Bronchial epithelial cell (primary cell): ENCODE measurements at regions not wholly inside any gene's neighbourhood (a gene's known extent, or its start where the extent isn't known, plus 50 kb on each side); places are given as distances from the start of the nearest gene placed in this dataset.
"Not testable (repeated sequence)": the region's sequence is repeated elsewhere in the genome, so short reads cannot be mapped to it uniquely, and the experiment has no call there.

Experiments used
- DNase-seq: peaks from one replicate; pipeline ENCODE4 v3.0.0-alpha.2; 2010; ENCODE audit warnings: low read depth
- FAIRE-seq: peaks from 2 replicates; lab custom pipeline; 2011; peaks lifted over from hg19 to GRCh38; lab: Jason Lieb, UNC
- H3K27me3 ChIP-seq: 2 replicates; pipeline ENCODE4 v1.5.1; 2011; ENCODE audit warnings: low read length; ENCODE audit not compliant: control insufficient read depth, insufficient read depth
- H3K36me3 ChIP-seq: 2 replicates; pipeline ENCODE4 v1.5.1; 2011; ENCODE audit warnings: low read length; ENCODE audit not compliant: control insufficient read depth, insufficient read depth
- H3K4me3 ChIP-seq: 2 replicates; pipeline ENCODE4 v1.5.1; 2011; ENCODE audit warnings: mild to moderate bottlenecking, low read depth, low read length, control low read depth
- TF ChIP-seq, protein P1 (sequence below): IDR thresholded peaks from 2 replicates; pipeline ENCODE4 v1.5.1; 2011; ENCODE audit warnings: mild to moderate bottlenecking, moderate library complexity, low read length, control low read depth, inconsistent platforms; ENCODE audit not compliant: insufficient read depth, severe bottlenecking

DNA sequence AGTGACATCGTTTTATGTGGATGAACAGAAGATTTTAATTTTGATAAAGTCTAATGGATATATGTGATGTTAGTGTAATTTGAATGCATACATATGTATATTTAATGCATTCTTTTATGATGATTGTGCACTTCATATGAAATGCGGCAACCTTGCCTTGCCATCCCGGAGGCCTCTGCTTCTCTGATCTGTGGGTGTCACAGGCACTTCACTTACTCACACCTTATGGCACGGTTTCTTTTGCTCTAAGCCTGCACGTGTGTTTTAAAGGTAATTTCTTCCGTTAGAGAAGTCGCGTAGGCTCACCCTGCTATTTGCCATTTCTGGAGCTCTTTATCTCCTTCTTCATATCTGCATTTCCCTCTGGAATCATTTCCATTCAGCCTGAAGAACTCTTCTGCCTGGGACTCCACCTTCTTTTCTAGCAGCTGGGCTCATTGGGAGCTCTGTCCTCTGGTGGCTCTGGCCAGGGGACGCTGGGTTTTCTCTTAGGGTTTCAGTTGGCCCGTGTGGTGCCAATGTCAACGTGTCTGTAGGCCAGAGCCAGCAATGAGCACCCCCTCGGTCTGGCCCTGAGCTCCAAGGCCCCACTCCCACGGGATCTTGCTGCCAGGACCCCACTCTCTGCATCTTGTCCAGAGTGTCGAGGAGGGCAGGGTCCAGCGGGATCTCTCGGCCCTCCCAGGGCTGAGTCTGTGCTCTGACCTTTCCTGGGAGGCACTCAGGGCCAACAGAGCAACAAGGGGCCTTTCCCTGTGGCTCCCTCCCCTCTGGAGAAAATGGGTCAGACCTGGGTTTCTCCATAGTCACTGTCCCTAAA, 97.3 kb downstream of the RTP5 start:
- Histone ChIP-seq H3K27me3 (no peaks in the 10 kb centered on the region), H3K4me3 (no peak overlapping the region), H3K36me3 (no peaks in the 10 kb centered on the region)
- no peak for DNase-seq
- FAIRE-seq = no peak
- TF ChIP-seq, protein P1, sequence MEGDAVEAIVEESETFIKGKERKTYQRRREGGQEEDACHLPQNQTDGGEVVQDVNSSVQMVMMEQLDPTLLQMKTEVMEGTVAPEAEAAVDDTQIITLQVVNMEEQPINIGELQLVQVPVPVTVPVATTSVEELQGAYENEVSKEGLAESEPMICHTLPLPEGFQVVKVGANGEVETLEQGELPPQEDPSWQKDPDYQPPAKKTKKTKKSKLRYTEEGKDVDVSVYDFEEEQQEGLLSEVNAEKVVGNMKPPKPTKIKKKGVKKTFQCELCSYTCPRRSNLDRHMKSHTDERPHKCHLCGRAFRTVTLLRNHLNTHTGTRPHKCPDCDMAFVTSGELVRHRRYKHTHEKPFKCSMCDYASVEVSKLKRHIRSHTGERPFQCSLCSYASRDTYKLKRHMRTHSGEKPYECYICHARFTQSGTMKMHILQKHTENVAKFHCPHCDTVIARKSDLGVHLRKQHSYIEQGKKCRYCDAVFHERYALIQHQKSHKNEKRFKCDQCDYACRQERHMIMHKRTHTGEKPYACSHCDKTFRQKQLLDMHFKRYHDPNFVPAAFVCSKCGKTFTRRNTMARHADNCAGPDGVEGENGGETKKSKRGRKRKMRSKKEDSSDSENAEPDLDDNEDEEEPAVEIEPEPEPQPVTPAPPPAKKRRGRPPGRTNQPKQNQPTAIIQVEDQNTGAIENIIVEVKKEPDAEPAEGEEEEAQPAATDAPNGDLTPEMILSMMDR = no peak

- DNase-seq (no peak), FAIRE-seq (no peak)
- Histone ChIP-seq H3K36me3 (no peaks in the 10 kb centered on the region), H3K4me3 (no peak overlapping the region), H3K27me3 (no peaks in the 10 kb centered on the region)
- TF ChIP-seq, protein P1 = no peak
Observed at GRCh38 chr2:241967467-241968144, 98.1 kb downstream of the RTP5 start.

GRCh38 chr2:241968417-241968816, 98.9 kb downstream of the RTP5 start:
- no peak for FAIRE-seq
- no peak overlapping the region for H3K4me3 ChIP-seq

GRCh38 chr2:241969182-241969581, 99.7 kb downstream of the RTP5 start:
- H3K36me3 ChIP-seq, H3K4me3 ChIP-seq, DNase-seq, FAIRE-seq, H3K27me3 ChIP-seq: not testable (repeated sequence)

More at GRCh38 chr2:241968417-241968816, 98.9 kb downstream of the RTP5 start:
- Histone ChIP-seq H3K36me3 (no peaks in the 10 kb centered on the region), H3K27me3 (no peaks in the 10 kb centered on the region)
- DNase-seq = no peak
- TF ChIP-seq, protein P1 = no peak

DNA sequence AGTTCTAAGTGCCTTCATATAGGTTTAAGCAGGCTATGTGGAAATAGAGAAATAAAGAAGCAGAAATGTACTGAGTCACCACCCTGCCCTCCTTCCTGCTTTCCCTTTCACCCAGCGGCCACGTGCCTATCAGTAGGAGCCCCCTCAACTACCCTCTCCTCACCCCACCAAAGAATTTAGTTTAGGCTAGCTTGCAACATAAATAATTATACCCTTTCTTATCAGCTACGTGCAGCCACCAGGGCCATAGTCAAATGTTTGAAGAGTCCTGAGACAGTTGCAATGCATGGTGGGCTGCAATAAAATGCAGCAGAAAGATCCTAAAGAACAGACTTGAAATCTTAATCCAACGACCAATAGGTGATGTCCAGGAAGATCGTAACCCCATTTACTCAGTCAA, 101.2 kb downstream of the RTP5 start:
- FAIRE-seq (no peak), DNase-seq (no peak)
- Histone ChIP-seq H3K36me3 (no peaks in the 10 kb centered on the region), H3K4me3 (no peak overlapping the region), H3K27me3 (no peaks in the 10 kb centered on the region)
- TF ChIP-seq, protein P1 = no peak

DNA sequence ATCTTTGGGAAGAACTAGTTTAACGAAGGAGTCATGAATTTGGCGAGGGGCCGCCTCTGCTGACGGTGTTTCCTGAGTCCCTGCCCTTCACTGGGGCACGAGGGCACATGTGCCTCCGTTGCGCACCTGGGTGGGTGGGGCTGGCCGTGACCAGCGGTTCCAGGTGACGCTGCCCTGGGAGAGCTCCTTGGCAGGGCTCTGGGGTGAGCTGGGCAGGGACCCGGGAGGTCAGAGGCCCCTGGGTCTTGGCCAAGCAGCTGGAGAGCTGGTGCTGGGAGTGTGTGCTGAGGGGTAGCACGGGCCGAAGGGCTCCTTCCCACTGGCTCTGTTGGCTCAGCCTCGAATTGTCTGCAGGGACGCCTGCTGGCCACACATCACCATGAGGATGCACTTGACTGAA, 104.6 kb downstream of the RTP5 start:
- TF ChIP-seq, protein P1 = no peak
- FAIRE-seq = no peak
- Histone ChIP-seq H3K27me3 (no peaks in the 10 kb centered on the region), H3K36me3 (no peaks in the 10 kb centered on the region), H3K4me3 (no peak overlapping the region)
- DNase-seq = no peak
